NCI-H774 (cell line): ENCODE measurements at regions not wholly inside any gene's neighbourhood (a gene's known extent, or its start where the extent isn't known, plus 50 kb on each side); places are given as distances from the start of the nearest gene placed in this dataset.
"Not testable (repeated sequence)": the region's sequence is repeated elsewhere in the genome, so short reads cannot be mapped to it uniquely, and the experiment has no call there.

Experiments
- DNase-seq: peaks from one replicate; lab custom pipeline; 2025; lab: John Stamatoyannopoulos, UW

DNA sequence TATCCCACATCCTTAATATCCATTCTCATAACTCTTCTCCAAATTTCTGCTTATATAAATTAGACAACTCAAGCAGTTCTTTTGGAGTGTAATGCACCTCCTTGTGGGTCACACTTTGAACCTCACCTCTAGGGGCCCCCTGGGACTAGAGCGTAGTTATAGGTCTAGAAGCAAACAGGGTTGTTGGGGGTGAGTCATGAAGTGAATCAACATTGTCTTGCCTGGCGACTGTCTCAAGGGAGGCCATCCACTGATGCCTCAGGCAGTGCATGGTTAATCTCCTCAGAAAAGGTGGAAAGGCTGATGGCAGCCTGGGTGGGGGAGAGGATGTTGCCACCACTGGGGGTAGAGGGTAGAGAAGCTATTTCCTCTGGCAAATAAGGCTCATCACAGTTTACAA lies 129.1 kb downstream of the TNFRSF21 start:
- DNase-seq = no peak

DNA sequence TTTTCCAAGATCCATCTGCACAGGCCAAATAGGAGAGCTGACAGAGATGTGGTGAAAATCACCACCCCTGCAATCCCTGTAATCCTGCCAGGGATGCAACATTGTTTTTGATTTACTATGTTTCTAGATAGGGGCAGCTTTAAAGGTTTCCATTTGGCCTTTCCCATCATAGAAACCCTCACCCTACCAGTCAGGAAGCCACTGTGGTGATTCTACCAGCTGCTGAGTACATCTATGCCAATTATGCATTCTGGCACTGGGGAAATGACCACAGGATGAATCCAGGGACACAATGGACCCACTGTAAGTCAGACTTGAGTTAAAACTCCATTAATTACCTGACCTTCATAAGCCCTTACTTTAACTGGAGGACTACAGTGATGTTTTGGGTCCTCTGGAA lies 130.4 kb downstream of the TNFRSF21 start:
- no peak for DNase-seq

DNA sequence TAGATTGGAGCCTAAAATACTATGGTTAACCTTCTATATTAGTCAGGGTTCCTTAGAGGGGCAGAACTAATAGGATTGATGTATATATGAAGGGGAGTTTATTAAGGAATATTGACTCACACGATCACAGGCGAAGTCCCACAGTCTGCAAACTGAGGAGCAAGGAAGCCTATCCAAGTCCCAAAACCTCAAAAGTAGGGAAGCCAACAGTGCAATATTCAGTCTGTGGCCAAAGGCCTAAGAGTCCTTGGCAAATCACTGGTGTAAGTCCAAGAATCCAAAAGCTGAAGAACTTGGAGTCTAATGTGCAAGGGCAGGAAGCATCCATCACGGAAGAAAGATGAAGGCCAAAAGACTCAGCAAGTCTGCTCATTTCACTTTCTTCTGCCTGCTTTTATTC lies 133.5 kb upstream of the ADGRF1 start:
- no peak for DNase-seq

DNA sequence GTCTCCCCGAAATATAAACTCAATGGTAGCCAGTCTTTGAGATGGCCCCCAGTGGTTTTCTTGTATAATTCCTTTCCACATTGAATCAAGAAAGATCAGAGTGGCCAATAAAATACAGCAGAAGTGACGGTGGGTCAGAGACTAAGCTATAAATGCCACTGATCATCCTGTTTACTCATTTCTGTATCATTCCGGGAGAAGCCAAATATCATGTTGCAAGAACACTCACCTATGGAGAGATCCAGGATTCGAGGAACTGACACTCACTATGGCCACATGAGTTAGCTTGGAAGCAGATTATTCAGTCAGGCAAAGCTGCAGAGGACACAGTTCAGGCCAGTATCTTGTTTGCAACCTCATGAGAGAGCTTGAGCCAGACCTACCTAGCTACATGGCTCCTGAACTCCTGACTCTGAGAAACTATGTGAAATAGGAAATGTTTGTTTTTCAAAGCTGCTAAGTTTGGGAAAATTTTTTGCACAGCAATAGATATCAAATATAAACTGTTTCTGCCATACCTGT lies 132.4 kb upstream of the ADGRF1 start:
- DNase-seq = no peak

DNA sequence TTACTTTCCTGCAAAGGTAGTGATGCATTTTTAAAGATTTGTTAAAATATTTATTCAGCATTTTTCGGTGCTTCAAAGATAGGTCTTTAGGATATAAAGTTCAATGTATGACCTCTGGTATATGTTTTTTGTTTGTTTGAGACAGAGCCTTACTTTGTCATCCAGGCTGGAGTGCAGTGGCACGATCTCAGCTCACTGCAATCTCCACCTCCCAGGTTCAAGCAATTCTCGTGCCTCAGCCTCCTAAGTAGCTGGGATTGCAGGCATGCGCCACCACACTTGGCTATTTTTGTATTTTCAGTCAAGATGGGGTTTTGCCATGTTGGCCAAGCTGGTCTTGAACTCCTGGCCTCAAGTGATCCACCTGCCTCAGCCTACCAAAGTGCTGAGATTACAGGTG lies 131.9 kb upstream of the ADGRF1 start:
- not testable (repeated sequence) for DNase-seq

DNA sequence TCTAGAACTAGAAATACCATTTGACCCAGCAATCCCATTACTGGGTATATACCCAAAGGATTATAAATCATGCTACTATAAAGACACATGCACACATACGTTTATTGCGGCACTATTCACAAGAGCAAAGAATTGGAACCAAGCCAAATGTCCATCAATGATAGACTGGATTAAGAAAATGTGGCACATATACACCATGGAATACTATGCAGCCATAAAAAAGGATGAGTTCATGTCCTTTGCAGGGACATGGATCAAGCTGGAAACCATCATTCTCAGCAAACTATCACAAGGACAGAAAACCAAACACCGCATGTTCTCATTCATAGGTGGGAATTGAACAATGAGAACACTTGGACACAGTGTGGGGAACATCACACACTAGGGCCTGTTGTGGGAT lies 131.0 kb upstream of the ADGRF1 start:
- DNase-seq = not testable (repeated sequence)

DNA sequence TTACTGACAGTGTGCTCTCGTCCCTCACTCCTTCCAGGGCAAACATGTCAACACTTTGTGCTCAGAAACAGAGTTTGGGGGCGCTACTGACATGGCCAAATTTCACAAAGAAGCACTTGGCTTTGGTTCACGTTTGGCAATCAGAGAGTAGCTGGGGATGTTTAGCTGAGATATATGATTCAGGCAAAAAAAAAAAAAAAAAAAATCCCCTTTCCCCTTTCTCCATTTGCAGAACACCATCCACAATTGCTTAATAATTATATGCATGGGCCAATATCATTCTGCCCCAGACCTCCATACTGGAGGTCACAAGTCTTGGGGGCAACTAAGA lies 128.4 kb upstream of the ADGRF1 start:
- DNase-seq = no peak

DNA sequence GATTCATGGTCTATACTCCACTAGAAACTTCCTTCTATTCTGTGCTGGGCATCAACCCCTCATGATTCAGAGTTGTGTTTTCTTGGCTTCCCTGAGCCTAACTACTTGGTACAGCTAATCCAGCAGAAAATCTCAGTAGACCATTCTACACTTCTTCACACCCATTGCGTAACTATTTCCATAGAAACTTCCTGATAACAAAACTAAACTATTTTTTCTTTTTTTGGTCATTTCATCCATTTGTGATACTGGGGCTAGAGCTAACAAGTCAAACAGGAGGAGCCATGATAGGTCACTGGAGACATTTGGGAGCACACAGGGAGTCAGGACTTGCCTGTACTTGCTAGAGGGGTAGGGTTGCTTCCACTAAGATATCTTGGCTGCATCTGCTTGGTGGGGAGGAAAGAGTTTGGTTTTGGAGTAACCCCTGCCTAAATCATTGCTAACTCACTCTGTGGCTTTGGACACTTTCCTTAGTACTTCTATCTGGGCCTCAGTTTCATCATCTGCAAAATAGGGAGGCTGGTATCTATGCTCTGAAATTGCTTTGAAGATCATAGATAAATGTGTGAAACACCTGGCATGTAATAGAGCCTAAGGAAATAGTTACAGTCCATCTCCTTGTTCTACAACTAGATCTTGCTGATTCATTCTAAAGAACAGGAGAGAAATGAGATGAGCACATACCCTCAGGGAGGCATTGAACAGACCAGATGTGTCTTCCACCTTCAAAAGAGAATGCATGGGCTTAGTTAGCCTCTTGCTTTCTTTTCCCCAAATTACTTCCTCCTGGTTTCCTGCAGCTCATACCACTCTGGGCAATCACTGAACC lies 127.9 kb upstream of the ADGRF1 start:
- no peak for DNase-seq

DNA sequence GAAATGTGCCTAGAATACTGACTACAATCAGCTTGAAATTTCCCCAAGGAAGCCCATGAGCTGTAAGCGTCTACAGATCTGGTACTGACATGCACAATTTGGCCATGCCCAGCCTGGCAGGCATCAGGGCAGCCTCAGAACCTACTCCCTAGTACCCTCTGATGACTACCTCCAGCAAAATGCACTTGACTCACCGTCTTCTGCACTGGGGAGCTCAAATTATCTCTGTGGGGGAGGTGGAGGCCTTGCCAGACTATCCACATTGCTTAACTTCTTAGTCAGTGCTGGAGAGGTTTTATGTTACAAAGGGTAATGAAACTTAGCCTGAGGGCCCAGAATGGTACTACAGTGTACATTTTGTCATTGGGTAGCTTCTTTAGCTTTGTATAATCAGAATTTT lies 126.0 kb upstream of the ADGRF1 start:
- DNase-seq = no peak

DNA sequence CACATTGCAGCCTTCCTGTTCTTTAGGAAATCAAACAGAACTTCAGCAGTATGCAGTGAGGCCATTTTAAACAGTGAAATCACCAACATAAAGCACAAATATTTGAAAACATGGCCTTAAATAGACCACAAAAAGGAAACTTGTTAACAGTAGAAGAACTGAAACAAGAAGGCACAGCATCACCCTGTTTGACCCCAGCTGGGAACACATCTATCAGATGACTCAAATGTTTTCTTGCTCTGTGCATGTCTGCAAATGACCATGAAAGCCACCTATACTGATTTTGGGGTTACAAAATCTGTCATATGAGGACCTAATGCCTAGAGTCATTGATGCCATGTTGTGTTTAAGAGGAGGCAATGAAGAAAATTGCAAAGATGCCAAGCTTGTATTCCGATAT lies 123.8 kb upstream of the ADGRF1 start:
- DNase-seq = no peak

DNA sequence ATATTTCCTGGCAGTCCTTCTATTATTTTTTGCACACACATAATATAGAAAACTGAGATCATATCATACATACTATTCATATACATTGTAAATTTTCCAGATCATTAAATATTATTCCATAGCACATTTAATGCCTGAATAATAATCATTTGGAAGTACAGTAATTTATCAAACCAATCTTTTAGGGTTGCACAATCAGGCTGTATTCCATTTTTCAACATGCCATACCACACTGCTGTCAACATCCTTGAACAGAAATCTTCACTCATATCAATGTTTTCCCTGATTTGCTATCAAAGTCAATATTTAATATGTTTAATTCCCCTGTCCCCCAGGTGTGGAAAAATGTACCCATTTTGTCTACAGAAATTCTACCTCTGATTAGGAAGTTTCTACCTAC lies 122.7 kb upstream of the ADGRF1 start:
- DNase-seq = no peak

DNA sequence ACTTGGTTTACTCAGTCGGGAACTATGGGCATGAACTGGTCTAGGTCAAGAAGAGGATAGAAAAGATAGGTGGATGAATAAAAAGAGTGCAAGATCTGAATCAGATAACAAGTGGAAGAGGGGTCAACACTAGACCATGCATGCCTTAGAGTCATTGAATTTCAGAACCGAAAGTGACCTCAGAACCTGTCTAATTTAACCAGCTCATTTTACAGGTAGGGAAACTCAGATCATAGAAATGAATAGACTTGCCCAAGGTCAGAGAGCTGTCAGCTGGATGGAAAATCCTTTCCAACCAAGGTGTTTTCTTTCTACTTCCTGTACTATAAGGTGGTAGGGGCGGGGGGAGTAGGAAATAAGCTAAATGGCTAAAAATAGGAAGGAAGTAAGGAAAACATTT lies 121.4 kb upstream of the ADGRF1 start:
- no peak for DNase-seq

DNA sequence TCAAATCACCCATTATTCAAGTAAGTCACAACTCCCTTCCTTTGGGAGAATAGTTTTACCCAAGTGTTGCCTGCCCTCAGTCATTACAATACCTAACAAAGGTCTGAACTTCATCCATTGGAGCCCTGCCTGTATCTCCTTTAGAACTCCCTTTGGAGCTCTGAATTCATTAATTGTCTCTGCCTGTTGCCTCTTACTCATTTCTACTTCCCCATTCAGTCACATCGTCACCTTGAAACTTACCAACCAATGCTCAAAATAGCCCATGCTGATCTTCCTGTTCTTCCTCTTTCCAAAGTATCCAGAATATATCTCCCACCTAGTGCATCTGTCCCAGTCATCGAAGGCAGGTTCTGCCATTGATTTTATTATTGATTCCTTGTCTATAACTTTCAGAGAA lies 120.7 kb upstream of the ADGRF1 start:
- no peak for DNase-seq

DNA sequence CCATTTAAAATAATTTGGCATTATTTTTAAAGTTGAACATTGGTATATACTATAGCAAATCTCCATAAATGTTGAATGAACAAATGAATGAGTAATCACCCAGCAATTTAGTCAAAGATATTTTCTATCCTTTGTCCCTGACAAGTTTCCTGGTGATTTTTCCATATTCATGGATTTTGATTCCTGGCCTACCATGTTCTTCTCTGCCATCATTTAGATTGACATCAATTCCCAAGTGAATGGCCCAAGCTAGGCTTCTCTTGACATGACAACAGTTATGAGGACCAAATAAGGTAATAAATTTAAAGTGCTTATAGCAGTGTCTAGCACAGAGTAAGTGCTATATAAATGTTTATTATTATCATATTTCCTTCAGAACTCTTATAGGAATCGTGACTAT lies 120.1 kb upstream of the ADGRF1 start:
- no peak for DNase-seq

DNA sequence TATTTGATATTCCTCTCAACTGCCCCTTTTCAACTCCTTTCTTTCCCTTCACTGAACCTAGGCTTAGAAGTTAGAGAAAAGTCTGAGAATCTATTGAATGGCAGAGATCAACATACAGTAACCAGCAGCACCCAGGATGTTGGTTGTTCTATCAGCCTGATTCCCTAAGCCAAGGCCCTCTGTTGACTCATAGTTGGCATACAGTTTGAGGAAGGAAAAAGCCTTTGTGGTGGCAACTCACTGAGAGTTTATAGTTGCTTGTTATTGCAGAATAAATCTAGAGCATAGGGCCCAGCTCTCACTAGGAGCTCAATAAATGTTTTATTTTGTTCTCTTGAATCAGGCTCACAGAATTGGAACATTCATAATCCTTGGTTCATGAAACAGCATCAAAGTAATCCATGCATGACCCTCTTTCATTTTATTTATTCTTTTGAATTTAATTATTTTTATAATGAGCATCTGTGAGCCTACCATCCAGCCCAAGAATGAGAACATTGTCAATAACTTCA lies 119.1 kb upstream of the ADGRF1 start:
- DNase-seq = peak; percentile 63

DNA sequence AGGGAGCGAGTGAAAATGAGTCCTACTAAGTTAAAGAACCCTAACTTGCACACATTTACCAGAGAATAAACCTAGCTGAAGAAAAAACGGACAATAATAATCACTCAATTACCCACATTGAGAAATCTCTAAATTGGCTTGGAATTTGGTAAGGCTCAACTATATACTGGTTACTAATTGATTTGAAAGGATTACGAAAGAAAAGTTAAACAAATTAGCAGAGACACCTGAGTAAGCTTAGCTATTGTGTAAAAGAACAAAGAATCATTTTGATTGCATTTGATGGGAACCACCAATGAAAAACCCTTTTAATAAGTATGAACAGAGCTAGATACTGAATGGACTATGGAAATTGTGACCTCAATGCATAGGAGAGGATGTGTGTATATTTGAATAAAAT lies 118.6 kb upstream of the ADGRF1 start:
- peak; percentile 57 for DNase-seq

DNA sequence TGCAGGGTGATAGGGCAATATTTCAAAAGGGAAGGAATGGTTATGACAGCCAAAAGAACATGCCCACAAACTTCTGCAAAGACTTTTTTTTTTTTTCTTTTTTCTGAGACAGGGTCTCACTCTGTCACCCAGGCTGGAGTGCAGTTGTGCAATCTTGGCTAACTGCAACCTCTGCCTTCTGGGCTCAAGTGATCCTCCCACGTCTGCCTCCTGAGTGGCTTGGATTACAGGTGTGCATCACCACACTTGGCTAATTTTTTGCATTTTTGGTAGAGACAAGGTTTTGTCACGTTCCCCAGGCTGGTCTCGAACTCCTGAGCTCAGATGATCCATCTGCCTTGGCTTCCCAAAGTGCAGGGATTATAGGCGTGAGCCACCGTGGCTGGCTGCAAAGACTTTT lies 117.6 kb upstream of the ADGRF1 start:
- DNase-seq = no peak

DNA sequence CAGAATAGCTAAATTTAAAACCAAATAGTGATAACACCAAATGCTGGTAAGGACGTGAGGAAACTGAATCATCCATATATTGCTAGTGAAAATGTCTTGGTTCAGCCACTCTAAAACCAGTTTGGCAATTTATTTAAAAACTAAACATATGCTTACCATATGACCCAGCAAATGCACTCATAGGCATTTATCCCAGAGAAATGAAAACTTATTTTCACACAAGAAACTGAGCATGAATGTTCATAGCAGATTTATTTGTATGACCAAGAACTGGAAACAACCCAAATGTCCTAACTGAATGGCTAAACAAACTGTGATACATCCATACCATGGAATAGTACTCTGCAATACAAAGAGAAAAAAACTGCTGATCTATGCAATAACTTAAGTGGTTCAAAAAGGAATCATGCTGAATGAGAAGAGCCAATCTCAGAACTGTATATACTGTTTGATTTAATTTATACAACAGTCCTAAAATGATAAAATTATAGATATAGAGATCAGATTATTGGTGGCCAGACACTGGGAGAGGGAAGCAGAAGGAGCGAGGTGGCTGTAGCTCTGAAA lies 115.6 kb upstream of the ADGRF1 start:
- no peak for DNase-seq

DNA sequence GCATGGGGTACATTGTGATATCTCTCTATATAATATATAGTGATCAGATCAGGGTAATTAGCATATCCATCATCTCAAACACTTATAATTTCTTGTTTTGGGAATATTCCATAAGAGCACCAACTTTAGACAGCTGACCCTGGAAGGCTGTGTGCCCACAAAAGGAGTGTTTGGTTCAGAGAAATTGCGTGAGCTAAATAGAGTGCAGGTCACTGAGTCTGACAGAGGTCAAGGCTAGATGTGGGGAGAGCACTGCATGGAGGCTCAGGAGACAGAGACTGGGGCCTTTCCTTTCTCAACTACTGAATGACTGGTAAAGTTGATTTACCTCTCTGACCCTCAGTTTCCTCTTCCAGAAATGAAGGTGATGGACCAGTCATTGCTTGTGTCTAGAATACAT lies 114.9 kb upstream of the ADGRF1 start:
- DNase-seq = no peak

DNA sequence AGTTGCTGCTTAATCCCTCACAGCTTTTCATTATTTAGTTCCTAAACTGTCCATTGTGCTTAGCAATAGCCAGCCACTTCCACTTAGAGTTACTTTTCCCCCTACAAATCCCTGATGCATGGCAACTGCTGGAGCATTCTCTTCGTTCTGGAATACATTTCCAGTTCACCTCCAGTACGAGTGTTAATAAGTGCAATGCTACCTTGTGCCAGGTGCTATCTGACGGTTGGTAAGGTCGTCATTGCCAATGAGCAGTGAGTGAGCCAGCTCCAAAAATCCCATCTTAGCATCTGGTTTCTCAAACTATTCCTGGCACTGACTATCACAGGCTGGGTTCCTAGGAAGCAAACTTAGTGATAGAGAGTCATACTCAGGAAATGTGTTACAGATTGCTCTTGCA lies 114.1 kb upstream of the ADGRF1 start:
- DNase-seq = no peak

DNA sequence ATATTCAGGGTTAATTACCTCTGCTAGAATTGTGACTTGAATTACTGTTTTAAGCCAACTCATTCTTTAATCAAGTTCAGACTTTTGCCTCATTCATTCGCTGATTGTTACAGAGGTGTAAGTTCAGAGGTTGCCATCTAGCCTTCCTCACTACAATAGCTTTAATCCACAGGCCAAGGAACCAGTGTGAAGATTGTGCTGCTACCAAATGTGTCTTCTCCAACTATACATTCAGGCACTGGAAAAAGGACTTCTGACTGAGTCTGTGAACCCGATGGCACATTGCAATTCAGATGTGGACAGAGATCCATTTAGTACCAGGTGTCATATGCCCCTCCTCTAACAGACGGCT lies 111.2 kb upstream of the ADGRF1 start:
- no peak for DNase-seq

DNA sequence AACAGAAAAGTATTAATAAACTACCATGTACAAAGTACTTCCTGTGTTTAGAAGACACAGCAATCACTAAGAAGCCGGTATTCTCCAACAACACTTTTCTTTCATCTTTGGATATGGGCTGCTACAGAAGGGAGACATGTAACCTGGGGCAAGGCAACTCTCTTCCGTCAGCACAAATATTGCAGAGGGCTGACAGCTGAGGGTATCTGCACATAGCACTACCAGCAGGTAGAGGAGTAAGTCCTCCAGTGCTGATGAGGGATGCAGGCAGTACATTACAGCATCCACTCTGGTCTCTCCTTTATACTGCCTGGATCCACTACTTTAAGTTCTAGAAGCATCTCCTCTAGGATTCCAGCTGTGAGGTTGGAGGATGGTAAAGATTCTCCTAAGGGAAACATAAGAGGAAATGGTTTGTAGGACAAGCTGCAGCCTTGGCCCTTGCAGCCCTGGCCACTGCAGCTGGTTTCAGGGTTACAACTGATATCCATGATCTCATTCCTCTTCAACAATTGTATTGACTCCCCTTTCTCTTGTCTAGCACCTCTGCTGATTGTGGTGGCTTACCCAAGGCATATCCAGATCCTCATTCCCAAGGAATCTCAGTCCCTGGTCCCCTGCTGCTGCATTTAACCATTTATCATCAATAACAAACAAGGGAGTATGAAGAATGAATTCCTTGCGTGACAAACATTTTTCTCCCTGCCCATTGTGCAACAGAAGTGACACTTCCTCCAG lies 110.7 kb upstream of the ADGRF1 start:
- no peak for DNase-seq

DNA sequence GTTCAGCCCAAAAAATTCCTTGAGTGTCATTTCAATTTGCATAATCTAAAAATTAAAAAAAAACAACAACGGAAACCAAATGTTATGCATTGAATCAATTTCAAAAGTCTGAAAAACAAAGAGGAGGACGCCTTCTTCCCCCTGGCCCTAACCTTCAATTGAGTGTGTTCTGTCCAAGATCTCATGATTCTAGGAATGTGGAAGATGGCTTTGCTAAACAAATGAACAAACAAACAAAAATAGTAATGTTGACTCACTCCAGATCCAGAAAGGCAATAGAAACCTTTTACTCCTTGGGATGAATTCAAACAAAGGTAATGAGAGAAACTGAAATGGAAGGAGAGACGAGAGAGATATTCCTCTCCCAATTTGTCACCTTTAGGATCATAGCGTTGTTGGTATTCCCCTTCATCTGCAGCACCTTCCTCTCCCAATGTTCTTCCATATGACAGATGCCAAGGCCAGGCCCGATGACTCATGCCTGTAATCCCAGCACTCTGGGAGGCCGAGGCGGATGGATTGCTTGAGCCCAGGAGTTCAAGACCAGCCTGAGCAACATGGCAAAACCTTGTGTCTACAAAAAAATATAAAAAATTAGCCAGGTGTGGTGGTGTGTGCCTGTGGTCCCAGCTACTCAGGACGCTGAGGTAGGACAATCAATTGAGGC lies 109.2 kb upstream of the ADGRF1 start:
- no peak for DNase-seq
